Adipocyte (in vitro differentiated cells): ENCODE measurements at regions not wholly inside any gene's neighbourhood (a gene's known extent, or its start where the extent isn't known, plus 50 kb on each side); places are given as distances from the start of the nearest gene placed in this dataset.

Source experiments
- DNase-seq: peaks from one replicate; pipeline ENCODE4 v3.0.0-alpha.2; 2015; ENCODE audit warnings: low read depth
- H3K27me3 ChIP-seq: replicated peaks from 2 replicates; pipeline ENCODE4 v1.7.0; 2013; ENCODE audit warnings: mild to moderate bottlenecking, low read length, moderate library complexity; ENCODE audit not compliant: control insufficient read depth, insufficient read depth
- H3K36me3 ChIP-seq: 2 replicates; pipeline ENCODE4 v1.7.0; 2013; ENCODE audit warnings: low read length, mild to moderate bottlenecking, moderate library complexity; ENCODE audit not compliant: control insufficient read depth, insufficient read depth, severe bottlenecking
- H3K4me1 ChIP-seq: 2 replicates; pipeline ENCODE4 v1.7.0; 2013; ENCODE audit warnings: mild to moderate bottlenecking, low read length, moderate library complexity; ENCODE audit not compliant: control insufficient read depth, insufficient read depth
- H3K4me3 ChIP-seq: 2 replicates; pipeline ENCODE4 v1.7.0; 2013; ENCODE audit warnings: mild to moderate bottlenecking, low read length, moderate library complexity
- H3K9ac ChIP-seq: 2 replicates; pipeline ENCODE4 v1.7.0; 2013; ENCODE audit warnings: mild to moderate bottlenecking, low read length, moderate library complexity
- H3K9me3 ChIP-seq: 2 replicates; pipeline ENCODE4 v1.7.0; 2013; ENCODE audit warnings: mild to moderate bottlenecking, low read length, moderate library complexity; ENCODE audit not compliant: control insufficient read depth

GRCh38 chr1:72804541-72804940 is 522.2 kb upstream of the NEGR1 start:
- Histone ChIP-seq H3K9ac (no peak overlapping the region), H3K36me3 (no peaks in the 10 kb centered on the region), H3K27me3 (no peaks in the 10 kb centered on the region), H3K4me3 (no peak overlapping the region), H3K4me1 (no peaks in the 10 kb centered on the region), H3K9me3 (peaks cover 23% of the 10 kb centered on the region)
- no peak for DNase-seq

- Histone ChIP-seq H3K36me3 (no peaks in the 10 kb centered on the region), H3K27me3 (no peaks in the 10 kb centered on the region), H3K4me3 (no peak overlapping the region), H3K9me3 (no peaks in the 10 kb centered on the region), H3K9ac (no peak overlapping the region), H3K4me1 (peaks cover 3% of the 10 kb centered on the region)
- DNase-seq, result no peak
Observed at GRCh38 chr1:72781038-72781437, 498.7 kb upstream of the NEGR1 start.

- peaks cover 3% of the 10 kb centered on the region for H3K4me1 ChIP-seq
- no peak overlapping the region for H3K4me3 ChIP-seq
- DNase-seq, result peak; percentile 13
- H3K36me3 ChIP-seq, result no peaks in the 10 kb centered on the region
- no peak overlapping the region for H3K9ac ChIP-seq
- no peaks in the 10 kb centered on the region for H3K9me3 ChIP-seq
- no peaks in the 10 kb centered on the region for H3K27me3 ChIP-seq
Observed at GRCh38 chr1:72780212-72780611, 497.9 kb upstream of the NEGR1 start.

GRCh38 chr1:72777918-72778317 is 495.6 kb upstream of the NEGR1 start:
- Histone ChIP-seq H3K9me3 (no peaks in the 10 kb centered on the region), H3K36me3 (no peaks in the 10 kb centered on the region), H3K4me3 (no peak overlapping the region), H3K27me3 (no peaks in the 10 kb centered on the region), H3K9ac (no peak overlapping the region), H3K4me1 (peaks cover 3% of the 10 kb centered on the region)
- DNase-seq, result peak; percentile 66

GRCh38 chr1:72763481-72763880 is 481.1 kb upstream of the NEGR1 start:
- H3K4me3 ChIP-seq, result no peak overlapping the region
- DNase-seq, result no peak

GRCh38 chr1:72759486-72759885 is 477.1 kb upstream of the NEGR1 start:
- Histone ChIP-seq H3K27me3 (no peaks in the 10 kb centered on the region), H3K4me1 (no peaks in the 10 kb centered on the region), H3K4me3 (no peak overlapping the region), H3K9ac (no peak overlapping the region), H3K36me3 (no peaks in the 10 kb centered on the region), H3K9me3 (no peaks in the 10 kb centered on the region)
- DNase-seq, result no peak

More at GRCh38 chr1:72763481-72763880, 481.1 kb upstream of the NEGR1 start:
- no peaks in the 10 kb centered on the region for H3K36me3 ChIP-seq
- H3K27me3 ChIP-seq, result no peaks in the 10 kb centered on the region
- H3K9me3 ChIP-seq, result no peaks in the 10 kb centered on the region
- H3K9ac ChIP-seq, result no peak overlapping the region
- H3K4me1 ChIP-seq, result no peaks in the 10 kb centered on the region

GRCh38 chr1:72757843-72758242 is 475.5 kb upstream of the NEGR1 start:
- no peaks in the 10 kb centered on the region for H3K36me3 ChIP-seq
- no peak for DNase-seq
- H3K4me1 ChIP-seq, result no peaks in the 10 kb centered on the region

GRCh38 chr1:72745413-72745812 is 463.1 kb upstream of the NEGR1 start:
- Histone ChIP-seq H3K27me3 (no peaks in the 10 kb centered on the region), H3K4me1 (no peaks in the 10 kb centered on the region), H3K4me3 (no peak overlapping the region), H3K9ac (no peak overlapping the region), H3K9me3 (no peaks in the 10 kb centered on the region), H3K36me3 (no peaks in the 10 kb centered on the region)
- DNase-seq, result no peak

More at GRCh38 chr1:72757843-72758242, 475.5 kb upstream of the NEGR1 start:
- Histone ChIP-seq H3K9me3 (no peaks in the 10 kb centered on the region), H3K9ac (no peak overlapping the region), H3K4me3 (no peak overlapping the region), H3K27me3 (no peaks in the 10 kb centered on the region)

- H3K36me3 ChIP-seq, result no peaks in the 10 kb centered on the region
Observed at GRCh38 chr1:72734415-72734814, 452.1 kb upstream of the NEGR1 start.

GRCh38 chr1:72724951-72725861 is 442.9 kb upstream of the NEGR1 start:
- Histone ChIP-seq H3K27me3 (no peaks in the 10 kb centered on the region), H3K9me3 (peaks cover 3% of the 10 kb centered on the region), H3K4me3 (no peak overlapping the region), H3K9ac (no peak overlapping the region), H3K36me3 (no peaks in the 10 kb centered on the region), H3K4me1 (no peaks in the 10 kb centered on the region)
- DNase-seq, result no peak

More at GRCh38 chr1:72734415-72734814, 452.1 kb upstream of the NEGR1 start:
- Histone ChIP-seq H3K9me3 (peaks cover 9% of the 10 kb centered on the region), H3K4me3 (no peak overlapping the region), H3K4me1 (no peaks in the 10 kb centered on the region), H3K9ac (no peak overlapping the region), H3K27me3 (no peaks in the 10 kb centered on the region)
- DNase-seq, result peak; percentile 13

- no peaks in the 10 kb centered on the region for H3K4me1 ChIP-seq
- no peaks in the 10 kb centered on the region for H3K36me3 ChIP-seq
- H3K9ac ChIP-seq, result no peak overlapping the region
- H3K27me3 ChIP-seq, result no peaks in the 10 kb centered on the region
- DNase-seq, result no peak
- no peak overlapping the region for H3K4me3 ChIP-seq
- H3K9me3 ChIP-seq, result no peaks in the 10 kb centered on the region
Observed at GRCh38 chr1:72705921-72706320, 423.6 kb upstream of the NEGR1 start.
